Neural progenitor cell (in vitro differentiated cells): ENCODE measurements at regions not wholly inside any gene's neighbourhood (a gene's known extent, or its start where the extent isn't known, plus 50 kb on each side); places are given as distances from the start of the nearest gene placed in this dataset.

Source experiments
- CTCF ChIP-seq: fragments of 200-600 bp; sonication (generic); IDR thresholded peaks from 2 replicates; pipeline ENCODE4 v1.5.1; 2017; ENCODE audit warnings: antibody characterized with exemption, mild to moderate bottlenecking
- EZH2 ChIP-seq: fragments of 200-600 bp; sonication (generic); IDR thresholded peaks from 2 replicates; pipeline ENCODE4 v1.6.1; 2017; ENCODE audit warnings: antibody characterized with exemption, mild to moderate bottlenecking, moderate library complexity
- EZH2phosphoT487 ChIP-seq: fragments of 200-600 bp; sonication (generic); IDR thresholded peaks from 2 replicates; pipeline ENCODE4 v1.6.1; 2017; ENCODE audit warnings: antibody characterized with exemption

DNA sequence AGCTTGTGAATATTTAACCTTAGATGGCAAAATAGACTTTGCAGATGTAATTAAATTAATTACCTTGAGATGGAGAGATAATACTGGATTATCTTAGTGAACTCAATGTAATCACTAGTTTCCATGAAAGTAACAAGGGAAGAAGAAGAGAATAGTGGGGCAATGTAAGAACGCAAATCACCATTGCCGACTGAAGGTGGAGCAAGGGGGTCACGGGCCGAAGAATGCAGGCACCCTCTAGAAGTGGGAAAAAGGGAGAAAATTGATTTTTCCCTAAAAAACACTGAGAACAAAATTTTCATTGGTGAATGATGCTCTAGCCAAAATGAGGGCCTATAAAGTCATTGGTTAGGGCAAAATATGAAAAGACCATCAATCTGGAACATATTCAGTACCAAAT lies 375.6 kb upstream of the EPHA5 start:
- peak; percentile 38 for TF ChIP-seq CTCF
- TF ChIP-seq EZH2 = no peak
- no peak for TF ChIP-seq EZH2phosphoT487
